HEK293 (cell line): ENCODE measurements at regions not wholly inside any gene's neighbourhood (a gene's known extent, or its start where the extent isn't known, plus 50 kb on each side); places are given as distances from the start of the nearest gene placed in this dataset.

Experiments
- CTCF ChIA-PET: fragments of 350-600 bp; formaldehyde crosslinking; extraction: SDS; loops from one replicate; lab custom pipeline; 2021; ENCODE audit warnings: antibody characterized with exemption; lab: Yijun Ruan, JAX
- POLR2A ChIA-PET: fragments of 300-600 bp; formaldehyde crosslinking; extraction: SDS; loops from one replicate; lab custom pipeline; 2020; ENCODE audit warnings: antibody characterized with exemption, inconsistent platforms; lab: Yijun Ruan, JAX
- H3K27ac ChIP-seq: fragments of 200-500 bp; sonication (Bioruptor generic); 2 replicates; pipeline ENCODE4 v1.5.1; 2014; ENCODE audit warnings: low read depth, low read length, control low read depth, inconsistent platforms; ENCODE audit errors: extremely low read depth
- H3K36me3 ChIP-seq, 2 experiments: fragments of 200-500 bp in 1 of 2; sonication (Bioruptor generic) in 1 of 2; 1 replicate in 1 of 2; 2 replicates in 1 of 2; pipeline ENCODE4 v1.5.1; 2014 to 2017; ENCODE audit warnings: inconsistent platforms in 2 of 2, low read length in 2 of 2; ENCODE audit not compliant: control insufficient read depth in 2 of 2, insufficient read depth in 1 of 2
- H3K4me1 ChIP-seq: fragments of 200-500 bp; sonication (Bioruptor generic); 2 replicates; pipeline ENCODE4 v1.5.1; 2014; ENCODE audit warnings: mild to moderate bottlenecking, low read length, inconsistent platforms; ENCODE audit not compliant: control insufficient read depth, insufficient read depth
- H3K4me3 ChIP-seq: 2 replicates; pipeline ENCODE4 v1.5.1; 2011; ENCODE audit warnings: low read depth, mild to moderate bottlenecking, control low read depth, low read length, moderate library complexity
- H3K9me3 ChIP-seq: fragments of 200-500 bp; sonication (Bioruptor generic); 2 replicates; pipeline ENCODE4 v1.5.1; 2014; ENCODE audit warnings: low read depth, low read length, inconsistent platforms; ENCODE audit not compliant: control insufficient read depth, insufficient read depth
- KLF16 ChIP-seq: fragments of 450-650 bp; formaldehyde crosslinking; IDR thresholded peaks from 2 replicates; pipeline ENCODE4 v1.5.1; 2017; ENCODE audit warnings: missing biosample characterization, missing genetic modification characterization
- YY2 ChIP-seq: fragments of 450-650 bp; formaldehyde crosslinking; IDR thresholded peaks from 2 replicates; pipeline ENCODE4 v1.5.1; 2016; ENCODE audit warnings: missing biosample characterization, missing genetic modification characterization
- ZBTB44 ChIP-seq: fragments of 450-650 bp; IDR thresholded peaks from 2 replicates; pipeline ENCODE4 v1.5.1; 2018; ENCODE audit warnings: missing biosample characterization, mild to moderate bottlenecking, missing genetic modification characterization
- ZBTB8A ChIP-seq: fragments of 450-650 bp; formaldehyde crosslinking; IDR thresholded peaks from 2 replicates; pipeline ENCODE4 v1.5.1; 2016; ENCODE audit warnings: missing biosample characterization, missing genetic modification characterization
- ZEB2 ChIP-seq: fragments of 450-650 bp; formaldehyde crosslinking; IDR thresholded peaks from 2 replicates; pipeline ENCODE4 v1.5.1; 2016; ENCODE audit warnings: missing biosample characterization, missing genetic modification characterization
- ZNF140 ChIP-seq: fragments of 450-650 bp; formaldehyde crosslinking; IDR thresholded peaks from 2 replicates; pipeline ENCODE4 v1.5.1; 2016; ENCODE audit warnings: missing biosample characterization, missing genetic modification characterization
- ZNF239 ChIP-seq: fragments of 450-650 bp; formaldehyde crosslinking; IDR thresholded peaks from 2 replicates; pipeline ENCODE4 v1.5.1; 2016; ENCODE audit warnings: missing biosample characterization, missing genetic modification characterization
- ZNF362 ChIP-seq: fragments of 450-650 bp; formaldehyde crosslinking; IDR thresholded peaks from 2 replicates; pipeline ENCODE4 v1.5.1; 2016; ENCODE audit warnings: missing biosample characterization, missing genetic modification characterization
- ZNF561 ChIP-seq: fragments of 450-650 bp; IDR thresholded peaks from 2 replicates; pipeline ENCODE4 v1.5.1; 2018; ENCODE audit warnings: missing biosample characterization, missing genetic modification characterization, borderline replicate concordance
- ZNF610 ChIP-seq: fragments of 450-650 bp; formaldehyde crosslinking; IDR thresholded peaks from 2 replicates; pipeline ENCODE4 v1.5.1; 2016; ENCODE audit warnings: missing biosample characterization, missing genetic modification characterization, borderline replicate concordance
- ZNF645 ChIP-seq: fragments of 450-650 bp; formaldehyde crosslinking; IDR thresholded peaks from 2 replicates; pipeline ENCODE4; 2016; ENCODE audit warnings: missing biosample characterization, missing genetic modification characterization
- ZSCAN16 ChIP-seq: fragments of 450-650 bp; formaldehyde crosslinking; IDR thresholded peaks from 2 replicates; pipeline ENCODE4 v1.5.1; 2016; ENCODE audit warnings: missing biosample characterization, missing genetic modification characterization
- TF ChIP-seq, protein P1 (sequence below): fragments of 450-650 bp; formaldehyde crosslinking; conservative IDR thresholded peaks from 2 replicates; pipeline ENCODE4 v1.5.1; 2016; ENCODE audit warnings: low read depth, missing biosample characterization, missing genetic modification characterization

DNA sequence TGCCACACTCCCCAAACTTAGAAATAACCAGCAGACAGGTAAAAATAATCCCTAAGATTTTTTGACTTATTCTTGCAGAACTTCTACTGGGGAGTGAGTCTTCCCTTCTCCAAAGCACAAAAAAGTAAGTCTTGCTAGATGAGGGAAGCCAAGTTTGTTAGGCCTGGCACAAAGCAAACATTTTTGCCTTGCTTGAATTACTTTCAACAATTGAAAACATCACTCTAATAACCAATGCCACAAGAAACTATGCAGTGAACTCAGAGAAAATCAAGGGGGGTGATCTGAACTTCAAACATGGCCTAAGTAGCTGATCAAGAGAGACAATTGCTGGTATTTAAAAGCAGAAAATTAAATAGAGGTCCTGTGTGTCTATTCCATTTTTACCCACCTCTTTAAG is 123.6 kb upstream of the SLC1A3 start (continued):
- TF ChIP-seq ZNF362 (tag by site-specific recombination), result no peak
- TF ChIP-seq ZBTB8A, result no peak
- no peak for TF ChIP-seq KLF16 (tag by site-specific recombination)
- TF ChIP-seq, protein P1, sequence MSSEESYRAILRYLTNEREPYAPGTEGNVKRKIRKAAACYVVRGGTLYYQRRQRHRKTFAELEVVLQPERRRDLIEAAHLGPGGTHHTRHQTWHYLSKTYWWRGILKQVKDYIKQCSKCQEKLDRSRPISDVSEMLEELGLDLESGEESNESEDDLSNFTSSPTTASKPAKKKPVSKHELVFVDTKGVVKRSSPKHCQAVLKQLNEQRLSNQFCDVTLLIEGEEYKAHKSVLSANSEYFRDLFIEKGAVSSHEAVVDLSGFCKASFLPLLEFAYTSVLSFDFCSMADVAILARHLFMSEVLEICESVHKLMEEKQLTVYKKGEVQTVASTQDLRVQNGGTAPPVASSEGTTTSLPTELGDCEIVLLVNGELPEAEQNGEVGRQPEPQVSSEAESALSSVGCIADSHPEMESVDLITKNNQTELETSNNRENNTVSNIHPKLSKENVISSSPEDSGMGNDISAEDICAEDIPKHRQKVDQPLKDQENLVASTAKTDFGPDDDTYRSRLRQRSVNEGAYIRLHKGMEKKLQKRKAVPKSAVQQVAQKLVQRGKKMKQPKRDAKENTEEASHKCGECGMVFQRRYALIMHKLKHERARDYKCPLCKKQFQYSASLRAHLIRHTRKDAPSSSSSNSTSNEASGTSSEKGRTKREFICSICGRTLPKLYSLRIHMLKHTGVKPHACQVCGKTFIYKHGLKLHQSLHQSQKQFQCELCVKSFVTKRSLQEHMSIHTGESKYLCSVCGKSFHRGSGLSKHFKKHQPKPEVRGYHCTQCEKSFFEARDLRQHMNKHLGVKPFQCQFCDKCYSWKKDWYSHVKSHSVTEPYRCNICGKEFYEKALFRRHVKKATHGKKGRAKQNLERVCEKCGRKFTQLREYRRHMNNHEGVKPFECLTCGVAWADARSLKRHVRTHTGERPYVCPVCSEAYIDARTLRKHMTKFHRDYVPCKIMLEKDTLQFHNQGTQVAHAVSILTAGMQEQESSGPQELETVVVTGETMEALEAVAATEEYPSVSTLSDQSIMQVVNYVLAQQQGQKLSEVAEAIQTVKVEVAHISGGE (tag by site-specific recombination), result no peak

DNA sequence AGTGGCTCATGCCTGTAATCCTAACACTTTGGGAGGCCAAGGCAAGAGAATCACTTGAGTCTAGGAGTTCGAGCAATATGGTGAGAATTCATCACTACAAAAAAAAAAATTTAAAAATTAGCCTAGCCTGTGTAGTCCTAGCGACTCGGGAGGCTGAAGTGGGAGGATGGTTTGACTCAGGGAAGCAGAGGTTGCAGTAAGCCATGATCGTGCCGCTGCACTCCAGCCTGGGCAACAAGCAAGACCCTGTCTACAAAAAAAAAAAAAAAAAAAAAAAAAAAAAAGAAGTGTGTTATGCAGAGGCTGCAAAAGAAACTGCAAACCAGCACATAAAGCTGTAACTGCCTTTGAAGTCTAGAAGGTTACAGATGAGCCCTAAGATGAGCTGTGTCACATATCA is 116.9 kb upstream of the SLC1A3 start:
- Histone ChIP-seq H3K4me3 (no peak overlapping the region), H3K9me3 (no peaks in the 10 kb centered on the region), H3K4me1 (no peaks in the 10 kb centered on the region), H3K36me3 (no peaks in the 10 kb centered on the region), H3K27ac (no peak overlapping the region)
- ChIA-PET CTCF (no interaction called here), POLR2A (interaction anchor here (0.6 kb wide), 2 partner anchors 21 to 72 kb away, joined by 3 to 4 read pairs; no protein-coding TSS in a partner anchor)
- TF ChIP-seq ZNF362 (tag by site-specific recombination) (peak; percentile 56; the same call in 1 of the 2 replicates), ZNF561 (tag by site-specific recombination) (no peak)

- Histone ChIP-seq H3K27ac (no peak overlapping the region), H3K9me3 (no peaks in the 10 kb centered on the region), H3K4me1 (no peaks in the 10 kb centered on the region), H3K4me3 (no peak overlapping the region), H3K36me3 (no peaks in the 10 kb centered on the region)
- POLR2A ChIA-PET, result no interaction called here
- CTCF ChIA-PET, result interaction anchor here (1.1 to 8.2 kb wide), 3 partner anchors 9 to 76 kb away, joined by 3 to 69 read pairs (median 6); no protein-coding TSS in a partner anchor
- TF ChIP-seq ZNF645 (tag by site-specific recombination), result no peak
- peak; percentile 24; the same call in 1 of the 2 replicates for TF ChIP-seq ZNF140 (tag by site-specific recombination)
- no peak for TF ChIP-seq ZNF239 (tag by site-specific recombination)
- no peak for TF ChIP-seq ZNF610 (tag by site-specific recombination)
- no peak for TF ChIP-seq YY2 (tag by site-specific recombination)
- TF ChIP-seq ZSCAN16, result no peak
- TF ChIP-seq ZBTB44, result no peak
- TF ChIP-seq ZEB2 (tag by site-specific recombination), result no peak
These were observed 114.5 kb upstream of the SLC1A3 start for GRCh38 chr5:36491856-36492255.
